Loucy (cell line): ENCODE measurements at regions not wholly inside any gene's neighbourhood (a gene's known extent, or its start where the extent isn't known, plus 50 kb on each side); places are given as distances from the start of the nearest gene placed in this dataset.

Source experiments
- EZH2phosphoT487 ChIP-seq: fragments of 200-600 bp; IDR thresholded peaks from 2 replicates; pipeline ENCODE4 v1.6.1; 2018; ENCODE audit warnings: antibody characterized with exemption, mild to moderate bottlenecking, moderate library complexity, borderline replicate concordance
- TF ChIP-seq, protein P1 (sequence below): fragments of 200-600 bp; sonication (generic); conservative IDR thresholded peaks from 2 replicates; pipeline ENCODE4 v1.5.1; 2014; ENCODE audit warnings: mild to moderate bottlenecking, antibody characterized with exemption, low read length

DNA sequence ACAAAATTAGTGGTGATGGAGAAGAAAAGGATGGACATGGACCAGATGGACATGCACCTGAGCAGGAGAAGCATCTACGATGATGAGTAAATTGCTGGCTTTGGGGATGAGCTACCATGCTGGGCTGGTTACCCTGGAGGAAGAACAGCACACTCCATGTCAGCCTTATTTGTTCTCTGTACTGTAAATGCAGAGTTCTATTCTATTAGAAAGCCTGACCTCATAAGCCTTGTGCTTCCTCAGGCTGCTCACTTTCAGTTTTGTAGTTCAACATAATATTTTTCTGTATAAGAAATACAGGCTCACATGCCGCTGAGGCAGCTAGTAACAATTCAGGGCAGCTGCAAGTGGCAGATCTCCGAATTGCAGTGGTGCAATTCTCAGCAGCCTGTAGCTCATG lies 249.6 kb downstream of the PLA2G4A start:
- TF ChIP-seq, protein P1, sequence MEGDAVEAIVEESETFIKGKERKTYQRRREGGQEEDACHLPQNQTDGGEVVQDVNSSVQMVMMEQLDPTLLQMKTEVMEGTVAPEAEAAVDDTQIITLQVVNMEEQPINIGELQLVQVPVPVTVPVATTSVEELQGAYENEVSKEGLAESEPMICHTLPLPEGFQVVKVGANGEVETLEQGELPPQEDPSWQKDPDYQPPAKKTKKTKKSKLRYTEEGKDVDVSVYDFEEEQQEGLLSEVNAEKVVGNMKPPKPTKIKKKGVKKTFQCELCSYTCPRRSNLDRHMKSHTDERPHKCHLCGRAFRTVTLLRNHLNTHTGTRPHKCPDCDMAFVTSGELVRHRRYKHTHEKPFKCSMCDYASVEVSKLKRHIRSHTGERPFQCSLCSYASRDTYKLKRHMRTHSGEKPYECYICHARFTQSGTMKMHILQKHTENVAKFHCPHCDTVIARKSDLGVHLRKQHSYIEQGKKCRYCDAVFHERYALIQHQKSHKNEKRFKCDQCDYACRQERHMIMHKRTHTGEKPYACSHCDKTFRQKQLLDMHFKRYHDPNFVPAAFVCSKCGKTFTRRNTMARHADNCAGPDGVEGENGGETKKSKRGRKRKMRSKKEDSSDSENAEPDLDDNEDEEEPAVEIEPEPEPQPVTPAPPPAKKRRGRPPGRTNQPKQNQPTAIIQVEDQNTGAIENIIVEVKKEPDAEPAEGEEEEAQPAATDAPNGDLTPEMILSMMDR, result no peak
- no peak for TF ChIP-seq EZH2phosphoT487
